H7 (cell line): ENCODE measurements at regions not wholly inside any gene's neighbourhood (a gene's known extent, or its start where the extent isn't known, plus 50 kb on each side); places are given as distances from the start of the nearest gene placed in this dataset.
A peak's percentile ranks its signal among the peaks of the same experiment; 100 is the strongest.
"Not testable (repeated sequence)": the region's sequence is repeated elsewhere in the genome, so short reads cannot be mapped to it uniquely, and the experiment has no call there.

ENCODE experiments used
- DNase-seq: peaks from one replicate; pipeline ENCODE4 v3.0.0; 2012
- H3K27me3 ChIP-seq: 2 replicates; pipeline ENCODE4 v1.6.0; 2011; ENCODE audit warnings: mild to moderate bottlenecking, low read length; ENCODE audit not compliant: control insufficient read depth, insufficient read depth
- H3K36me3 ChIP-seq: replicated peaks from 2 replicates; pipeline ENCODE4 v1.5.1; 2011; ENCODE audit warnings: low read length; ENCODE audit not compliant: control insufficient read depth, insufficient read depth
- H3K4me3 ChIP-seq: 2 replicates; pipeline ENCODE4 v1.5.1; 2011; ENCODE audit warnings: low read depth, mild to moderate bottlenecking, control low read depth, low read length, moderate library complexity; ENCODE audit not compliant: insufficient read depth

DNA sequence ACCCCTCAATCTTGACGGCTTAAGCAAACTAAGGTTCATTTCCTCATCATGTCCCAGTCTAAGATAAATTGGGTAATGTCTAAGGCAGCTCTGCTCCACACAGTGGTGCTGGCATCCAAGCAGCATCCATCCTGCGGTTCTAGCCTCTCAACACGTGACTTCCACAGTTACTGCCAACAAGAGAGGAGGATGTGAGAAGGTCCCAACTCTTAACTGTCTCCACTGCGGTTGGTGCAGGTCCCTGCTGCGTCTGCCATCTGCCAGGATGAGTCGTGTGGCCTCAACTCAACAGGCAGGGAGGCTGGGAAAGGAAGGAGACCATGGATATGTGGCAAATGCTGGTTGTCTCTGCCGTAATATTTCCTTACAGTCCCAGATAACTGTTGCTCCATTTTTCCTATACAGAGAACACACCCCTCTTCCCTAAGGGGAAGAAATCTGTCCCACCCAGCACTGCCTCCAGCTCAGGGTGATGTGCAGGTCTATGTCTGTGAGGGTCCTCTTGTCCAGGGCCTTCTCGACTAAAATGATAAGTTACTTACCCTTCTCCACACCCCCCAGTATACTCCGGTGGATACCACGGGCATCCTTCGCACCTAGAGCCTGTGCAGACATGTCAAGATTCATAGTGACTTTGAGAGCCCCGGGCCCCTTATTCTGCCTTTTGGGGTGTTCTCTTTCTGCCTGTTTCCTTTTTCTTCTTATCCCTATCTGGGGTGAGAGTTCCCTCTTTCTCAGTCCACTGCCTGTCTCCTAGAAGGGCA, 64.7 kb downstream of the KCNJ18 start:
- H3K4me3 ChIP-seq, result no peak overlapping the region
- no peak for DNase-seq
- no peaks in the 10 kb centered on the region for H3K27me3 ChIP-seq
- H3K36me3 ChIP-seq, result no peaks in the 10 kb centered on the region

DNA sequence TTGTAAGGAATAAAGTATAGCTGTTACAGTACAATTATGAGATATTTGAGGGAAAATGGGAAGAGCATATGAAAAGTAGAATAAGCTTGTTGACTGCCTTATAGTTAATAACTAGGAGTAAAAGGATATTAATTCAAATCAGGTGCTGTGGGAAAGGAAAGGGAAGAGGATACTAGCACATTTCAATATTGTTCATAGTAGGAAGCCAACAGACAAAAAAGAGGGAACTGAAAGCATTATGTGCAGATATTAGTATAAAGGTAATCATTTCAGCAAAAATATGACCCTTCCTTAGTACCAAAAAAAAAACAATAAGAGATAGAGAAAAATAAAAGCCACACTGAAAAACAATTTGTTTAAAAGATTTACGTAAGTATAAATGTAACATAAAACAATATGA, 67.3 kb downstream of the KCNJ18 start:
- H3K4me3 ChIP-seq, DNase-seq, H3K27me3 ChIP-seq, H3K36me3 ChIP-seq: not testable (repeated sequence)

- H3K27me3 ChIP-seq, H3K36me3 ChIP-seq, DNase-seq, H3K4me3 ChIP-seq: not testable (repeated sequence)
These were observed 71.5 kb downstream of the KCNJ18 start for GRCh38 chr17:21763738-21764340.

DNA sequence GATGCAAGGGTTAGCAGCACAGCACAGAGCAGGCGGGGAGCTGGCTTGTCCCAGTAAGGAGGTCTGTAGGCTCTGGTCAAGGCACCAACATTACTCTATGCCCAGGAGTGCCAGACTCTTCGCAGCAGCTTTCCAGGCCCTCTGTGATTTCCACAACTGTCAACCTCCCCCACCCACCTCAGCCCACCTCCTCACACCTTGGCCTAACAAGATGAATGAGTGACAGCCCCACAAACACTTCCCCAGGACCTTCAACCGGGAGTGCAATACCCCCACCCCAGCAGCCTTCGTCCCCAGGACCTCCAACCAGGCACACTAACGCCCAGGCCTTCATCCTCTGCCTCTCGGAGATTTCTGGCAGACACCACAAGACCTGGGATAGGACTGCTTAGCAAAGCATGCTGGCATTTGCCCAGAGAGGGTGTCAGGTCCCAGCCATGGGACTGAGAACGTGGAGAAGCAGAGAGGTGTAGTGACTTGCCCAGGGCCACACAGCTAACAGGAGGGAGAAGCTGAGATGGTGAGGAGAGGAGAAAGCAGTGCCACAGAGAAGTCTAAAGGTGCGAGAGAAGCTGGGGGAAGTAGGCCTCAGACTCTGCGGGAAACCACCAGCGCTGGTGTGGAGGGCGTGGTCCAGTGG, 73.4 kb downstream of the KCNJ18 start:
- H3K4me3 ChIP-seq, H3K36me3 ChIP-seq, H3K27me3 ChIP-seq, DNase-seq: not testable (repeated sequence)

DNA sequence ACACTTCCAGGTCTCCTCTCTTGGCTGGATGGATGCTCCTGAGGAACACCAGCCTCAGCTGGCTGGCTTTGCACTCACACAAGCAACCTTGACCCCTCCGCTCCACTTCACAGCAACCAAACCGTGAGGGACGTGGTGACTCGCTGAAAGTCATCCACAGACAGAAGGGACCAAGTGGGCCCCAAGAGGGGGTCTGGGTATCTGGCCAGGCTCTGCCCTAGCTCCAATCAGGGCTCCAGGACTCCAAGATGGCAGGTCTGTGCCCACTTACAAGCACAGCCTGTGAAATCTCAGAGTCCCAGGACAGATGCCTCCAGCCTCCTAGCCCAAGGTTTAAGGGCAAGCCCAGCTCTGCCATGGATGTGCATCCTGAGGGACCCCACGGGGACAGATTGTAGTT, 74.2 kb downstream of the KCNJ18 start:
- not testable (repeated sequence) for H3K27me3 ChIP-seq, H3K36me3 ChIP-seq, H3K4me3 ChIP-seq, DNase-seq

GRCh38 chr17:21767162-21768156, 75.1 kb downstream of the KCNJ18 start:
- not testable (repeated sequence) for H3K4me3 ChIP-seq, H3K36me3 ChIP-seq, DNase-seq, H3K27me3 ChIP-seq

- not testable (repeated sequence) for H3K27me3 ChIP-seq, H3K4me3 ChIP-seq, H3K36me3 ChIP-seq
- DNase-seq, result peak; percentile 2
These were observed 75.9 kb downstream of the KCNJ18 start for GRCh38 chr17:21768244-21768643.

- H3K4me3 ChIP-seq, H3K36me3 ChIP-seq, H3K27me3 ChIP-seq: not testable (repeated sequence)
- peak; percentile 10 for DNase-seq
These were observed 76.6 kb downstream of the KCNJ18 start for GRCh38 chr17:21768729-21769462.

DNA sequence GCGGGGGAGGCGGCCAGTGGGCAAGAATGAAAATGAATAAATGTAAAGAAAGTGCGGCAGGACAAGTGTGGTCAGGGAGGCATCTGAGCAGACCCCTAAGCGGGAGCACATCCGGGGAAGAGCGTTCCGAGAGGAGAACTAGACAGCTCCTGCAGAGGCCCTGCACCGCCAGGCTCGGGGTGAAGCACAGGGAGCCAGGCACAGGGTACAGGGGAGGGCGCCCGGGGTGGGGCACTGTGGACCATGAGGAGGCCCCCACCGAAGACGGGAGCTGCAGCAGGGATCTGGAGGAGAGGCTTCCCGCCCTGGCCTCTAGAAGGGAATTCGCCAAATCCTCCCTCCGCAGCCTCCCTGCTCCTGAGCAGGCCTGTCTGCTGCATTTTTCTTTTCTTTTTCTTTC, 77.5 kb downstream of the KCNJ18 start:
- DNase-seq, H3K4me3 ChIP-seq, H3K36me3 ChIP-seq, H3K27me3 ChIP-seq: not testable (repeated sequence)

DNA sequence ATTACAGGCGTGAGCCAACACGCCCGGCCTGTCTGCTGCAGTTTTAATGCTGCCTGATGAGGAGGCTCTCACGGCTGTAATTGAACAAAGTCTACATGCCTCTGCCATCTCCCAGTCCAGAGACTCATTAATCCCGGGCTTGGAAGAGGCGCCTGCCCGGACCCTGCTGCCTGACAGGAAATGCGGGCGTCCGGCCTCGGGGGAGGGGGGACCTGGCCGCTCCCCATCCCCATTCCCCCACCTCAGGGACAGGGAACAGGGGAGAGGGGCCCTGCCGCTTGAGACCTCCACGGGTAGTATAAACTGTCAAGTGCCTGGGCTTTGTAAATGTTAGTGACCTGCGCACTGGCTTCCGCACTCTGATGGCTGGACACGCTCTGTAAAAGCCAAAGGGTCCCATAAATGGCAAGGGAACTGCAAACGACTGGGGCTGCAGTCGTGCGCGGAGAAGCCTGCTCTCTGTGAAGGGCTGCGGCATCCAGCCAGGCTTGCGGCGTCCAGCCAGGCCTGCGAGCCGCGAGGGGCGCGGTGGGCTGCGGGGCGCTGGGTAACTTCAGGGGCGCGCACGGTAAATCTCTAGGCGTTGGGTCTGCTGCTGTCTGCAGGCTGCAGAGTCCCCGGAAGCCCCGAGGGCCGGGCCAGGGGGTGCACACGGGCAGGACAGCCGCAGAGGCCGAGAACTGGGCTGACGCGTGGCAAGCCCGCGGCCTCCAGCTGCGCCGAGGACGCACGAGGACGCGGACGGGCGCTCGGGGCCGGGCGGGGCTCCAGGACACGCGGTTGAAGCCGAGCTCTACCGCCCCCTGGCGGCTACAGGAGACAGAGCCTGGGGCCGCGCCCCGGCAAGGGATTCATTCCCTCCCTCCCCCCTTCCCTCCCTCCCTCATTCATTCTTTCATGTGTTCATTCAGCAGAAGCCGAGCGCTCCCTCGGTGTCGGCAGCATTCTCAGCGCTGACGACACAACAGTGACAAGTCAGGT, 78.4 kb downstream of the KCNJ18 start:
- not testable (repeated sequence) for H3K4me3 ChIP-seq, DNase-seq, H3K27me3 ChIP-seq, H3K36me3 ChIP-seq

GRCh38 chr17:21772321-21772720, 80.0 kb downstream of the KCNJ18 start:
- peak; percentile 2 for DNase-seq
- Histone ChIP-seq H3K4me3 (no peak overlapping the region), H3K27me3 (no peaks in the 10 kb centered on the region), H3K36me3 (no peaks in the 10 kb centered on the region)

- DNase-seq, result peak; percentile 5
- not testable (repeated sequence) for H3K36me3 ChIP-seq, H3K4me3 ChIP-seq, H3K27me3 ChIP-seq
These were observed 80.8 kb downstream of the KCNJ18 start for GRCh38 chr17:21772991-21773713.
